Endodermal cell (in vitro differentiated cells): ENCODE measurements at regions not wholly inside any gene's neighbourhood (a gene's known extent, or its start where the extent isn't known, plus 50 kb on each side); places are given as distances from the start of the nearest gene placed in this dataset.

Source experiments
- DNase-seq: peaks from one replicate; pipeline ENCODE4 v3.0.0-alpha.2; 2017
- H3K27ac ChIP-seq: 2 replicates; pipeline ENCODE4 v1.5.1; 2013; ENCODE audit warnings: mild to moderate bottlenecking, low read depth, low read length, moderate library complexity
- H3K27me3 ChIP-seq: 2 replicates; pipeline ENCODE4 v1.6.1; 2013; ENCODE audit warnings: mild to moderate bottlenecking, low read length, moderate library complexity; ENCODE audit not compliant: insufficient read depth, control insufficient read depth, poor library complexity, severe bottlenecking
- H3K36me3 ChIP-seq: 2 replicates; pipeline ENCODE4 v1.7.0; 2013; ENCODE audit warnings: mild to moderate bottlenecking, low read length, moderate library complexity; ENCODE audit not compliant: control insufficient read depth, insufficient read depth
- H3K4me1 ChIP-seq: one replicate; pipeline ENCODE4 v1.7.0; 2013; ENCODE audit warnings: low read length; ENCODE audit not compliant: control insufficient read depth, insufficient read depth
- H3K4me3 ChIP-seq: 2 replicates; pipeline ENCODE4 v1.5.1; 2013; ENCODE audit warnings: mild to moderate bottlenecking, low read length, moderate library complexity
- H3K9ac ChIP-seq: 2 replicates; pipeline ENCODE4 v1.6.1; 2013; ENCODE audit warnings: mild to moderate bottlenecking, low read length, moderate library complexity; ENCODE audit not compliant: poor library complexity, severe bottlenecking; ENCODE audit errors: extremely low read depth
- H3K9me3 ChIP-seq: 2 replicates; pipeline ENCODE4 v1.6.1; 2013; ENCODE audit warnings: mild to moderate bottlenecking, low read length, moderate library complexity; ENCODE audit not compliant: control insufficient read depth
- H3K27ac Mint-ChIP-seq: 2 replicates; pipeline ENCODE4 v1.8.0; 2020; ENCODE audit warnings: mixed read lengths
- H3K27me3 Mint-ChIP-seq: 2 replicates; pipeline ENCODE4 v1.8.0; 2021; ENCODE audit warnings: mild to moderate bottlenecking, mixed read lengths; ENCODE audit not compliant: insufficient read depth
- H3K36me3 Mint-ChIP-seq: 2 replicates; pipeline ENCODE4 v1.8.0; 2020; ENCODE audit warnings: low read depth, mixed read lengths
- H3K4me1 Mint-ChIP-seq: 2 replicates; pipeline ENCODE4 v1.8.0; 2020; ENCODE audit warnings: mixed read lengths
- H3K4me3 Mint-ChIP-seq: 2 replicates; pipeline ENCODE4 v1.8.0; 2020; ENCODE audit warnings: mild to moderate bottlenecking, moderate library complexity, mixed read lengths
- H3K9me3 Mint-ChIP-seq: 2 replicates; pipeline ENCODE4 v1.8.0; 2020; ENCODE audit warnings: mild to moderate bottlenecking, mixed read lengths
- WGBS, 2 experiments: methylation state at CpG; one replicate each; pipeline versions ENCODE4 v1.1.5 to v1.1.7; 2013; ENCODE audit warnings: missing lambda C conversion rate in 2 of 2, mixed read lengths in 1 of 2; ENCODE audit not compliant: insufficient coverage in 1 of 2, insufficient read length in 1 of 2; 5-methylcytosine and 5-hydroxymethylcytosine counted together
- TF ChIP-seq, protein P1 (sequence below): fragments of 200-600 bp; sonication (generic); conservative IDR thresholded peaks from 2 replicates; pipeline ENCODE4 v1.5.0; 2021; ENCODE audit warnings: antibody characterized with exemption, mild to moderate bottlenecking

DNA sequence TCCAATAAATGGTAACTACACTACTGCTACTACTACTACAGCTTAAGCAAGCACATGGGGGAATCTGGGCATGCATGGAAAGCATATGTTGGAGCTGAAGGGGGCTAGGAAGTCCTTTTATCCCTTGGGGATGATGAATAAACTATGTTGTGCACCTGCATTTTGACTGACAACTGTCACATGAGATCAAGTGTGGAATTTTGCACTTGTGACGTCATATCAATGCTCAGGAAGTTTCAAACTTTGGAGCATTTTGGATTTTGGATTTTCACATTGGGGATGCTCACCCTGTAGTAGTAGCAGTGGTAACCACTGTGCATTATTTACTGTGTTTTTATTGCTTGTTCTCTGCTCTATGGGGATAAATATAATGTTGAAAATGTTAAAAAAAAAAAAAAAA lies 100.5 kb upstream of the SMAD1 start:
- no peak overlapping the region for H3K4me3 ChIP-seq
- H3K36me3 ChIP-seq = no peaks in the 10 kb centered on the region
- no peaks in the 10 kb centered on the region for H3K4me1 Mint-ChIP-seq
- no peaks in the 10 kb centered on the region for H3K27me3 ChIP-seq
- H3K9ac ChIP-seq = no peak overlapping the region
- DNase-seq = no peak
- peaks cover 13% of the 10 kb centered on the region for H3K9me3 Mint-ChIP-seq
- H3K36me3 Mint-ChIP-seq = no peaks in the 10 kb centered on the region
- WGBS, 2 experiments = 94 to 100% methylated on average over 1 of the region's 1 CpG
- H3K27ac Mint-ChIP-seq = no peak overlapping the region
- H3K4me3 Mint-ChIP-seq = no peak overlapping the region
- no peak overlapping the region for H3K27ac ChIP-seq
- TF ChIP-seq, protein P1, sequence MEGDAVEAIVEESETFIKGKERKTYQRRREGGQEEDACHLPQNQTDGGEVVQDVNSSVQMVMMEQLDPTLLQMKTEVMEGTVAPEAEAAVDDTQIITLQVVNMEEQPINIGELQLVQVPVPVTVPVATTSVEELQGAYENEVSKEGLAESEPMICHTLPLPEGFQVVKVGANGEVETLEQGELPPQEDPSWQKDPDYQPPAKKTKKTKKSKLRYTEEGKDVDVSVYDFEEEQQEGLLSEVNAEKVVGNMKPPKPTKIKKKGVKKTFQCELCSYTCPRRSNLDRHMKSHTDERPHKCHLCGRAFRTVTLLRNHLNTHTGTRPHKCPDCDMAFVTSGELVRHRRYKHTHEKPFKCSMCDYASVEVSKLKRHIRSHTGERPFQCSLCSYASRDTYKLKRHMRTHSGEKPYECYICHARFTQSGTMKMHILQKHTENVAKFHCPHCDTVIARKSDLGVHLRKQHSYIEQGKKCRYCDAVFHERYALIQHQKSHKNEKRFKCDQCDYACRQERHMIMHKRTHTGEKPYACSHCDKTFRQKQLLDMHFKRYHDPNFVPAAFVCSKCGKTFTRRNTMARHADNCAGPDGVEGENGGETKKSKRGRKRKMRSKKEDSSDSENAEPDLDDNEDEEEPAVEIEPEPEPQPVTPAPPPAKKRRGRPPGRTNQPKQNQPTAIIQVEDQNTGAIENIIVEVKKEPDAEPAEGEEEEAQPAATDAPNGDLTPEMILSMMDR = no peak
- peaks cover 22% of the 10 kb centered on the region for H3K9me3 ChIP-seq
- H3K4me1 ChIP-seq = no peaks in the 10 kb centered on the region
- H3K27me3 Mint-ChIP-seq = no peaks in the 10 kb centered on the region

DNA sequence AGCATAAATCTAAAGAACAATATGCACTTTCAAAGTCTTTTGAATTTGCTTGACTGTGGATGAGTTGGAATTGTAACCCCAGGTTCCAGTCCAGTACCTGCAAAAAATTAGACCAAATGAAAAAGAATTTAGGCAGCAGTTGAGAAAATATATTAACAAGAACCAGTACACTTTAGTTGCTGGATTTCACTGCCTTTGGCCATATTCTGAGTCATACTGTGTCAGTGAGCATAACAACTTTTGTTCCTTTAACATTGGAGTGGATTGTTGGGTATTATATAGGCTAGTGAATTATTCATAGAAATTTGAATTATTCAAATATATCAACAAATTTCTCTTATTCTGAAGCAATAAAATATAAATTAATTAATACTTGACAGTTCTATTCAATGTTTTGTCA lies 101.5 kb upstream of the SMAD1 start:
- no peak overlapping the region for H3K27ac ChIP-seq
- peaks cover 18% of the 10 kb centered on the region for H3K9me3 ChIP-seq
- Mint-ChIP-seq H3K9me3 (peaks cover 22% of the 10 kb centered on the region), H3K4me3 (no peak overlapping the region), H3K36me3 (peaks cover 4% of the 10 kb centered on the region), H3K27me3 (no peaks in the 10 kb centered on the region), H3K27ac (no peak overlapping the region), H3K4me1 (no peaks in the 10 kb centered on the region)
- H3K4me3 ChIP-seq = no peak overlapping the region
- H3K36me3 ChIP-seq = no peaks in the 10 kb centered on the region
- no peaks in the 10 kb centered on the region for H3K27me3 ChIP-seq
- TF ChIP-seq, protein P1 = no peak
- no peak overlapping the region for H3K9ac ChIP-seq
- no peak for DNase-seq
- no peaks in the 10 kb centered on the region for H3K4me1 ChIP-seq

DNA sequence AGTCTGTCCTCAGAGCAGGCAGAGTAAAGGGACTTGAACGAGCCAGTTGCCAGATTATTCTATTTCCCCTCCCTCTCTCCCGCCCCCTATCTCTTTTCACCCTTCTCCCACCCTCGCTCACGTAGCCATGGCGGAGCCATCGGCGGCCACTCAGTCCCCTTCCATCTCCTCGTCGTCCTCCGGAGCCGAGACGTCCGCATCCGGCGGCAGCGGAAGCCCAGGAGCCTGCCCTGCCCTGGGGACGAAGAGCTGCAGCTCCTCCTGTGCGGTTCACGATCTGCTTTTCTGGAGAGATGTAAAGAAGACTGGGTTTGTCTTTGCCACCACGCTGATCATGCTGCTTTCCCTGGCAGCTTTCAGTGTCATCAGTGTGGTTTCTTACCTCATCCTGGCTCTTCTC lies 106.2 kb upstream of the SMAD1 start:
- Mint-ChIP-seq H3K4me3 (no peak overlapping the region), H3K27ac (no peak overlapping the region), H3K36me3 (peaks cover 4% of the 10 kb centered on the region), H3K4me1 (no peaks in the 10 kb centered on the region), H3K27me3 (no peaks in the 10 kb centered on the region), H3K9me3 (peaks cover 22% of the 10 kb centered on the region)
- Histone ChIP-seq H3K4me1 (no peaks in the 10 kb centered on the region), H3K27me3 (no peaks in the 10 kb centered on the region), H3K27ac (no peak overlapping the region), H3K36me3 (no peaks in the 10 kb centered on the region), H3K9me3 (peaks cover 6% of the 10 kb centered on the region), H3K9ac (no peak overlapping the region), H3K4me3 (no peak overlapping the region)
- TF ChIP-seq, protein P1 = no peak
- WGBS, 2 experiments = 89 to 96% methylated on average over 8 to 20 of the region's 20 CpGs
- no peak for DNase-seq
